HEK293 (cell line): ENCODE measurements at regions not wholly inside any gene's neighbourhood (a gene's known extent, or its start where the extent isn't known, plus 50 kb on each side); places are given as distances from the start of the nearest gene placed in this dataset.

ENCODE experiments used
- CTCF ChIA-PET: fragments of 350-600 bp; formaldehyde crosslinking; extraction: SDS; loops from one replicate; lab custom pipeline; 2021; ENCODE audit warnings: antibody characterized with exemption; lab: Yijun Ruan, JAX
- POLR2A ChIA-PET: fragments of 300-600 bp; formaldehyde crosslinking; extraction: SDS; loops from one replicate; lab custom pipeline; 2020; ENCODE audit warnings: antibody characterized with exemption, inconsistent platforms; lab: Yijun Ruan, JAX
- H3K27ac ChIP-seq: fragments of 200-500 bp; sonication (Bioruptor generic); 2 replicates; pipeline ENCODE4 v1.5.1; 2014; ENCODE audit warnings: low read depth, low read length, control low read depth, inconsistent platforms; ENCODE audit errors: extremely low read depth
- H3K36me3 ChIP-seq, 2 experiments: fragments of 200-500 bp in 1 of 2; sonication (Bioruptor generic) in 1 of 2; 1 replicate in 1 of 2; 2 replicates in 1 of 2; pipeline ENCODE4 v1.5.1; 2014 to 2017; ENCODE audit warnings: inconsistent platforms in 2 of 2, low read length in 2 of 2; ENCODE audit not compliant: control insufficient read depth in 2 of 2, insufficient read depth in 1 of 2
- H3K4me1 ChIP-seq: fragments of 200-500 bp; sonication (Bioruptor generic); 2 replicates; pipeline ENCODE4 v1.5.1; 2014; ENCODE audit warnings: mild to moderate bottlenecking, low read length, inconsistent platforms; ENCODE audit not compliant: control insufficient read depth, insufficient read depth
- H3K4me3 ChIP-seq: 2 replicates; pipeline ENCODE4 v1.5.1; 2011; ENCODE audit warnings: low read depth, mild to moderate bottlenecking, control low read depth, low read length, moderate library complexity
- H3K9me3 ChIP-seq: fragments of 200-500 bp; sonication (Bioruptor generic); 2 replicates; pipeline ENCODE4 v1.5.1; 2014; ENCODE audit warnings: low read depth, low read length, inconsistent platforms; ENCODE audit not compliant: control insufficient read depth, insufficient read depth
- EGR2 ChIP-seq: fragments of 450-650 bp; formaldehyde crosslinking; IDR thresholded peaks from 2 replicates; pipeline ENCODE4 v1.5.1; 2016; ENCODE audit warnings: low read depth, missing biosample characterization, missing genetic modification characterization
- GLI4 ChIP-seq: fragments of 450-650 bp; formaldehyde crosslinking; IDR thresholded peaks from 2 replicates; pipeline ENCODE4 v1.5.1; 2016; ENCODE audit warnings: missing biosample characterization, missing genetic modification characterization
- KLF7 ChIP-seq: fragments of 450-650 bp; formaldehyde crosslinking; IDR thresholded peaks from 2 replicates; pipeline ENCODE4 v1.5.1; 2016; ENCODE audit warnings: missing biosample characterization, missing genetic modification characterization, borderline replicate concordance
- KLF9 ChIP-seq: fragments of 450-650 bp; formaldehyde crosslinking; IDR thresholded peaks from 2 replicates; pipeline ENCODE4 v1.5.1; 2016; ENCODE audit warnings: missing biosample characterization, missing genetic modification characterization, low read depth
- OSR2 ChIP-seq: fragments of 450-650 bp; formaldehyde crosslinking; IDR thresholded peaks from 2 replicates; pipeline ENCODE4 v1.5.1; 2016; ENCODE audit warnings: missing biosample characterization, missing genetic modification characterization
- SP3 ChIP-seq: fragments of 450-650 bp; formaldehyde crosslinking; IDR thresholded peaks from 2 replicates; pipeline ENCODE4 v1.5.1; 2016; ENCODE audit warnings: missing biosample characterization, missing genetic modification characterization
- TCF7L2 ChIP-seq: IDR thresholded peaks from 2 replicates; pipeline ENCODE4 v1.6.1; 2011; ENCODE audit warnings: low read depth, mild to moderate bottlenecking, inconsistent platforms, low read length, moderate library complexity, borderline replicate concordance
- YY2 ChIP-seq: fragments of 450-650 bp; formaldehyde crosslinking; IDR thresholded peaks from 2 replicates; pipeline ENCODE4 v1.5.1; 2016; ENCODE audit warnings: missing biosample characterization, missing genetic modification characterization
- ZBTB48 ChIP-seq: fragments of 450-650 bp; formaldehyde crosslinking; IDR thresholded peaks from 2 replicates; pipeline ENCODE4 v1.5.1; 2016; ENCODE audit warnings: missing biosample characterization, missing genetic modification characterization
- ZBTB7A ChIP-seq: fragments of 450-650 bp; formaldehyde crosslinking; IDR thresholded peaks from 2 replicates; pipeline ENCODE4 v1.5.1; 2016; ENCODE audit warnings: low read depth, missing biosample characterization, missing genetic modification characterization
- ZBTB8A ChIP-seq: fragments of 450-650 bp; formaldehyde crosslinking; IDR thresholded peaks from 2 replicates; pipeline ENCODE4 v1.5.1; 2016; ENCODE audit warnings: missing biosample characterization, missing genetic modification characterization
- ZNF266 ChIP-seq: fragments of 450-650 bp; formaldehyde crosslinking; IDR thresholded peaks from 2 replicates; pipeline ENCODE4 v1.5.1; 2016; ENCODE audit warnings: missing biosample characterization, missing genetic modification characterization, low read depth
- ZNF302 ChIP-seq: fragments of 450-650 bp; formaldehyde crosslinking; IDR thresholded peaks from 2 replicates; pipeline ENCODE4 v1.5.1; 2016; ENCODE audit warnings: missing biosample characterization, missing genetic modification characterization, low read depth
- ZNF350 ChIP-seq: fragments of 450-650 bp; formaldehyde crosslinking; IDR thresholded peaks from 2 replicates; pipeline ENCODE4 v1.5.0; 2017; ENCODE audit warnings: missing biosample characterization, mild to moderate bottlenecking, missing genetic modification characterization
- ZNF416 ChIP-seq: fragments of 450-650 bp; formaldehyde crosslinking; IDR thresholded peaks from 2 replicates; pipeline ENCODE4 v1.5.1; 2016; ENCODE audit warnings: missing biosample characterization, missing genetic modification characterization
- ZNF423 ChIP-seq: fragments of 450-650 bp; formaldehyde crosslinking; IDR thresholded peaks from 2 replicates; pipeline ENCODE4 v1.5.1; 2016; ENCODE audit warnings: missing biosample characterization, missing genetic modification characterization
- ZNF426 ChIP-seq: fragments of 450-650 bp; formaldehyde crosslinking; IDR thresholded peaks from 2 replicates; pipeline ENCODE4 v1.5.1; 2017; ENCODE audit warnings: missing biosample characterization, missing genetic modification characterization, mild to moderate bottlenecking, inconsistent platforms, moderate library complexity
- ZNF433 ChIP-seq: fragments of 450-650 bp; formaldehyde crosslinking; IDR thresholded peaks from 2 replicates; pipeline ENCODE4 v1.5.1; 2016; ENCODE audit warnings: missing biosample characterization, missing genetic modification characterization, low read depth
- ZNF514 ChIP-seq: fragments of 450-650 bp; formaldehyde crosslinking; IDR thresholded peaks from 2 replicates; pipeline ENCODE4 v1.5.1; 2016; ENCODE audit warnings: missing biosample characterization, missing genetic modification characterization
- ZNF548 ChIP-seq: fragments of 450-650 bp; formaldehyde crosslinking; IDR thresholded peaks from 2 replicates; pipeline ENCODE4 v1.5.1; 2016; ENCODE audit warnings: missing biosample characterization, missing genetic modification characterization
- ZNF585B ChIP-seq: fragments of 450-650 bp; formaldehyde crosslinking; IDR thresholded peaks from 2 replicates; pipeline ENCODE4 v1.5.1; 2016; ENCODE audit warnings: missing biosample characterization, missing genetic modification characterization
- ZNF623 ChIP-seq: fragments of 450-650 bp; formaldehyde crosslinking; IDR thresholded peaks from 2 replicates; pipeline ENCODE4 v1.5.1; 2016; ENCODE audit warnings: missing biosample characterization, missing genetic modification characterization
- ZNF654 ChIP-seq: fragments of 450-650 bp; formaldehyde crosslinking; IDR thresholded peaks from 2 replicates; pipeline ENCODE4 v1.5.1; 2016; ENCODE audit warnings: low read depth, missing biosample characterization, missing genetic modification characterization
- ZNF777 ChIP-seq: fragments of 450-650 bp; formaldehyde crosslinking; IDR thresholded peaks from 2 replicates; pipeline ENCODE4 v1.5.1; 2017; ENCODE audit warnings: missing biosample characterization, missing genetic modification characterization, borderline replicate concordance
- ZNF785 ChIP-seq: fragments of 450-650 bp; formaldehyde crosslinking; IDR thresholded peaks from 2 replicates; pipeline ENCODE4 v1.5.1; 2016; ENCODE audit warnings: missing biosample characterization, missing genetic modification characterization
- ZNF791 ChIP-seq: fragments of 450-650 bp; formaldehyde crosslinking; IDR thresholded peaks from 2 replicates; pipeline ENCODE4 v1.5.1; 2016; ENCODE audit warnings: missing biosample characterization, missing genetic modification characterization
- TF ChIP-seq, protein P1 (sequence below): fragments of 450-650 bp; formaldehyde crosslinking; IDR thresholded peaks from 2 replicates; pipeline ENCODE4 v1.5.1; 2016; ENCODE audit warnings: missing biosample characterization, missing genetic modification characterization
- TF ChIP-seq, protein P2 (sequence below): fragments of 450-650 bp; formaldehyde crosslinking; IDR thresholded peaks from 2 replicates; pipeline ENCODE4 v1.5.1; 2016; ENCODE audit warnings: missing biosample characterization, missing genetic modification characterization, low read depth
- TF ChIP-seq, protein P3 (sequence below): fragments of 450-650 bp; formaldehyde crosslinking; optimal IDR thresholded peaks from 2 replicates; pipeline ENCODE3; 2016; ENCODE audit warnings: missing biosample characterization, mild to moderate bottlenecking, missing genetic modification characterization
- TF ChIP-seq, protein P4 (sequence below): fragments of 450-650 bp; formaldehyde crosslinking; IDR thresholded peaks from 2 replicates; pipeline ENCODE4 v1.5.1; 2016; ENCODE audit warnings: missing biosample characterization, missing genetic modification characterization, borderline replicate concordance
- TF ChIP-seq, protein P5 (sequence below): fragments of 450-650 bp; formaldehyde crosslinking; IDR thresholded peaks from 2 replicates; pipeline ENCODE4 v1.5.1; 2017; ENCODE audit warnings: missing biosample characterization, missing genetic modification characterization

DNA sequence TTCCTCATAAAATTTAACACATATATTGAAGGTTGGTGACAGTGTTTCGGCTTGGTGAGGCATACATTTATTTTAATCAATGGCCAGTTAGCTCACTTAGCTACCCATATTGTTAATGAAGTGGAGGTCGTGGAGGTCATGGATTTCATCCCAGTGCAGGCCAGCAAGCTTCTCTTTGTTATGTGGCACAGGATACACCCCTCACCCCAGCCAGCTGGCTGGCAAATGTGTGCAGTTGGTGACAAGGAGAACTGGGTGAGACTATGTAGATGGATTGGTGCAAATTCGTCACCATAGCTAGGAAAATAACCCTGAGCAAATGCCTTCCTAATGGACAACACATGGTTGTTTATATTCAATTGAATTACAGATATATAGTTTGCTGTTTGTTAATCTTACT lies 50.5 kb upstream of the FOXP2 start:
- no peak overlapping the region for H3K27ac ChIP-seq
- no peaks in the 10 kb centered on the region for H3K36me3 ChIP-seq
- TF ChIP-seq ZNF350 (tag by site-specific recombination) (no peak), ZNF585B (tag by site-specific recombination) (no peak), ZNF416 (tag by site-specific recombination) (no peak), ZNF302 (tag by site-specific recombination) (no peak), GLI4 (no peak), KLF7 (no peak), ZBTB48 (tag by site-specific recombination) (no peak), ZNF654 (tag by site-specific recombination) (no peak), ZNF791 (tag by site-specific recombination) (no peak), ZNF514 (tag by site-specific recombination) (no peak), ZNF423 (tag by site-specific recombination) (no peak), ZNF548 (tag by site-specific recombination) (no peak), ZNF623 (no peak), ZNF785 (tag by site-specific recombination) (no peak), SP3 (tag by site-specific recombination) (no peak), OSR2 (tag by site-specific recombination) (no peak), KLF9 (tag by site-specific recombination) (no peak), ZBTB7A (tag by site-specific recombination) (no peak)
- TF ChIP-seq, protein P1, sequence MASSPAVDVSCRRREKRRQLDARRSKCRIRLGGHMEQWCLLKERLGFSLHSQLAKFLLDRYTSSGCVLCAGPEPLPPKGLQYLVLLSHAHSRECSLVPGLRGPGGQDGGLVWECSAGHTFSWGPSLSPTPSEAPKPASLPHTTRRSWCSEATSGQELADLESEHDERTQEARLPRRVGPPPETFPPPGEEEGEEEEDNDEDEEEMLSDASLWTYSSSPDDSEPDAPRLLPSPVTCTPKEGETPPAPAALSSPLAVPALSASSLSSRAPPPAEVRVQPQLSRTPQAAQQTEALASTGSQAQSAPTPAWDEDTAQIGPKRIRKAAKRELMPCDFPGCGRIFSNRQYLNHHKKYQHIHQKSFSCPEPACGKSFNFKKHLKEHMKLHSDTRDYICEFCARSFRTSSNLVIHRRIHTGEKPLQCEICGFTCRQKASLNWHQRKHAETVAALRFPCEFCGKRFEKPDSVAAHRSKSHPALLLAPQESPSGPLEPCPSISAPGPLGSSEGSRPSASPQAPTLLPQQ (tag by site-specific recombination), result no peak
- TF ChIP-seq, protein P2, sequence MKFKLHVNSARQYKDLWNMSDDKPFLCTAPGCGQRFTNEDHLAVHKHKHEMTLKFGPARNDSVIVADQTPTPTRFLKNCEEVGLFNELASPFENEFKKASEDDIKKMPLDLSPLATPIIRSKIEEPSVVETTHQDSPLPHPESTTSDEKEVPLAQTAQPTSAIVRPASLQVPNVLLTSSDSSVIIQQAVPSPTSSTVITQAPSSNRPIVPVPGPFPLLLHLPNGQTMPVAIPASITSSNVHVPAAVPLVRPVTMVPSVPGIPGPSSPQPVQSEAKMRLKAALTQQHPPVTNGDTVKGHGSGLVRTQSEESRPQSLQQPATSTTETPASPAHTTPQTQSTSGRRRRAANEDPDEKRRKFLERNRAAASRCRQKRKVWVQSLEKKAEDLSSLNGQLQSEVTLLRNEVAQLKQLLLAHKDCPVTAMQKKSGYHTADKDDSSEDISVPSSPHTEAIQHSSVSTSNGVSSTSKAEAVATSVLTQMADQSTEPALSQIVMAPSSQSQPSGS, result no peak
- ChIA-PET CTCF (no interaction called here), POLR2A (no interaction called here)
- H3K9me3 ChIP-seq, result no peaks in the 10 kb centered on the region
- H3K4me3 ChIP-seq, result no peak overlapping the region
- H3K4me1 ChIP-seq, result 0 out of 2 replicates have a peak, but pooled peaks cover 3% of the 10 kb centered on the region

DNA sequence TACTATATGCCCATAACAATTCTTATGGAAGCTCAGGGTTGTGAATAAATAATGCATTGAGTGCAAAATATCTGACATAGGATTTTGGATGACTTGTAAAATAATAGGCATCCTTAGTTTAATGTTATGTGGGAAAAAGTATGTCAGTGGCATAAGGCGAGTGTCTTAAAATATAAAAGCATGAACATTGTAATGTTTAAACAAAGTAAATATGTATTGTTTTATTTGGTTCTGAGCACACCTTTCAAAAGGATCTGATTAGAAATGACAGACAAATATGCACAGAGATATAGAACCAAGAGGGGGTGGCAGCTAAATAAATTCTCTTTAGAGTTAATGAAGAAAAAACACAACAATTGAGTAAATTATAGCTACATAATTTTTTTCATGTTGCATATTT lies 51.3 kb upstream of the FOXP2 start:
- Histone ChIP-seq H3K4me1 (0 out of 2 replicates have a peak, but pooled peaks cover 3% of the 10 kb centered on the region), H3K36me3 (no peaks in the 10 kb centered on the region), H3K9me3 (no peaks in the 10 kb centered on the region), H3K27ac (no peak overlapping the region), H3K4me3 (no peak overlapping the region)
- ChIA-PET POLR2A (no interaction called here), CTCF (no interaction called here)
- TF ChIP-seq ZNF426 (tag by site-specific recombination) (no peak), TCF7L2 (no peak), EGR2 (no peak), ZNF433 (tag by site-specific recombination) (no peak), ZBTB8A (tag by site-specific recombination) (no peak), ZNF777 (tag by site-specific recombination) (no peak), ZNF266 (tag by site-specific recombination) (no peak), YY2 (tag by site-specific recombination) (no peak)
- TF ChIP-seq, protein P3, sequence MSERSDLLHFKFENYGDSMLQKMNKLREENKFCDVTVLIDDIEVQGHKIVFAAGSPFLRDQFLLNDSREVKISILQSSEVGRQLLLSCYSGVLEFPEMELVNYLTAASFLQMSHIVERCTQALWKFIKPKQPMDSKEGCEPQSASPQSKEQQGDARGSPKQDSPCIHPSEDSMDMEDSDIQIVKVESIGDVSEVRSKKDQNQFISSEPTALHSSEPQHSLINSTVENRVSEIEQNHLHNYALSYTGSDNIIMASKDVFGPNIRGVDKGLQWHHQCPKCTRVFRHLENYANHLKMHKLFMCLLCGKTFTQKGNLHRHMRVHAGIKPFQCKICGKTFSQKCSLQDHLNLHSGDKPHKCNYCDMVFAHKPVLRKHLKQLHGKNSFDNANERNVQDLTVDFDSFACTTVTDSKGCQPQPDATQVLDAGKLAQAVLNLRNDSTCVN (tag by site-specific recombination), result no peak
- TF ChIP-seq, protein P4, sequence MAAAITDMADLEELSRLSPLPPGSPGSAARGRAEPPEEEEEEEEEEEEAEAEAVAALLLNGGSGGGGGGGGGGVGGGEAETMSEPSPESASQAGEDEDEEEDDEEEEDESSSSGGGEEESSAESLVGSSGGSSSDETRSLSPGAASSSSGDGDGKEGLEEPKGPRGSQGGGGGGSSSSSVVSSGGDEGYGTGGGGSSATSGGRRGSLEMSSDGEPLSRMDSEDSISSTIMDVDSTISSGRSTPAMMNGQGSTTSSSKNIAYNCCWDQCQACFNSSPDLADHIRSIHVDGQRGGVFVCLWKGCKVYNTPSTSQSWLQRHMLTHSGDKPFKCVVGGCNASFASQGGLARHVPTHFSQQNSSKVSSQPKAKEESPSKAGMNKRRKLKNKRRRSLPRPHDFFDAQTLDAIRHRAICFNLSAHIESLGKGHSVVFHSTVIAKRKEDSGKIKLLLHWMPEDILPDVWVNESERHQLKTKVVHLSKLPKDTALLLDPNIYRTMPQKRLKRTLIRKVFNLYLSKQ, result no peak
- TF ChIP-seq, protein P5, sequence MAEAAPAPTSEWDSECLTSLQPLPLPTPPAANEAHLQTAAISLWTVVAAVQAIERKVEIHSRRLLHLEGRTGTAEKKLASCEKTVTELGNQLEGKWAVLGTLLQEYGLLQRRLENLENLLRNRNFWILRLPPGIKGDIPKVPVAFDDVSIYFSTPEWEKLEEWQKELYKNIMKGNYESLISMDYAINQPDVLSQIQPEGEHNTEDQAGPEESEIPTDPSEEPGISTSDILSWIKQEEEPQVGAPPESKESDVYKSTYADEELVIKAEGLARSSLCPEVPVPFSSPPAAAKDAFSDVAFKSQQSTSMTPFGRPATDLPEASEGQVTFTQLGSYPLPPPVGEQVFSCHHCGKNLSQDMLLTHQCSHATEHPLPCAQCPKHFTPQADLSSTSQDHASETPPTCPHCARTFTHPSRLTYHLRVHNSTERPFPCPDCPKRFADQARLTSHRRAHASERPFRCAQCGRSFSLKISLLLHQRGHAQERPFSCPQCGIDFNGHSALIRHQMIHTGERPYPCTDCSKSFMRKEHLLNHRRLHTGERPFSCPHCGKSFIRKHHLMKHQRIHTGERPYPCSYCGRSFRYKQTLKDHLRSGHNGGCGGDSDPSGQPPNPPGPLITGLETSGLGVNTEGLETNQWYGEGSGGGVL (tag by site-specific recombination), result no peak
